ENCODE measurements at regions not wholly inside any gene's neighbourhood (a gene's known extent, or its start where the extent isn't known, plus 50 kb on each side); places are given as distances from the start of the nearest gene placed in this dataset.

GRCh38 chr6:151753581-151753980 lies 53.9 kb upstream of the ESR1 start:
- TF ChIP-seq REST (IDR thresholded peaks at IDR 0.05; ENCODE audit: low read depth), result no peak
- no peak for TF ChIP-seq TEAD4 (IDR thresholded peaks at IDR 0.05)
- TF ChIP-seq, protein P1, sequence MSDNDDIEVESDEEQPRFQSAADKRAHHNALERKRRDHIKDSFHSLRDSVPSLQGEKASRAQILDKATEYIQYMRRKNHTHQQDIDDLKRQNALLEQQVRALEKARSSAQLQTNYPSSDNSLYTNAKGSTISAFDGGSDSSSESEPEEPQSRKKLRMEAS (IDR thresholded peaks at IDR 0.05), result no peak
- TF ChIP-seq CREB1 (IDR thresholded peaks at IDR 0.05; ENCODE audit: low read depth), result no peak
- TF ChIP-seq EGR1 (IDR thresholded peaks at IDR 0.05), result no peak
- no peak for TF ChIP-seq TAF1 (IDR thresholded peaks at IDR 0.05; ENCODE audit: low read depth)
- no peak for TF ChIP-seq RAD21 (IDR thresholded peaks at IDR 0.05; ENCODE audit: low read depth)
- TF ChIP-seq, protein P2, sequence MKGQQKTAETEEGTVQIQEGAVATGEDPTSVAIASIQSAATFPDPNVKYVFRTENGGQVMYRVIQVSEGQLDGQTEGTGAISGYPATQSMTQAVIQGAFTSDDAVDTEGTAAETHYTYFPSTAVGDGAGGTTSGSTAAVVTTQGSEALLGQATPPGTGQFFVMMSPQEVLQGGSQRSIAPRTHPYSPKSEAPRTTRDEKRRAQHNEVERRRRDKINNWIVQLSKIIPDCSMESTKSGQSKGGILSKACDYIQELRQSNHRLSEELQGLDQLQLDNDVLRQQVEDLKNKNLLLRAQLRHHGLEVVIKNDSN (IDR thresholded peaks at IDR 0.05), result no peak
- TF ChIP-seq ZBTB7A (IDR thresholded peaks at IDR 0.05; ENCODE audit: low read depth), result no peak
- no peak for TF ChIP-seq EP300 (IDR thresholded peaks at IDR 0.05; ENCODE audit: borderline replicate concordance)
- no peak for TF ChIP-seq YY1 (IDR thresholded peaks at IDR 0.05; ENCODE audit: low read depth)
- no peak for TF ChIP-seq CEBPB (IDR thresholded peaks at IDR 0.05)
- TF ChIP-seq TCF12 (IDR thresholded peaks at IDR 0.05; ENCODE audit: low read depth), result no peak

Data from Ishikawa (cell line).